Thymus (tissue), 11 donors: ENCODE measurements at regions not wholly inside any gene's neighbourhood (a gene's known extent, or its start where the extent isn't known, plus 50 kb on each side); places are given as distances from the start of the nearest gene placed in this dataset.

ENCODE experiments used
- DNase-seq, 9 donors: peaks; one replicate each; pipeline ENCODE4 v3.0.0-alpha.2; 2013; ENCODE audit warnings: low spot score in 9 of 9, low read depth in 6 of 9, missing footprints in 1 of 9
- H3K27ac ChIP-seq, 2 donors: one replicate each; pipeline ENCODE4 v1.5.1; 2013; ENCODE audit warnings: control low read depth in 1 of 2, low read depth in 1 of 2, low read length in 1 of 2, mild to moderate bottlenecking in 1 of 2, moderate library complexity in 1 of 2
- H3K27me3 ChIP-seq, 2 donors: one replicate each; pipeline ENCODE4 v1.5.1; 2013; ENCODE audit warnings: low read length in 1 of 2; ENCODE audit not compliant: control insufficient read depth in 2 of 2, insufficient read depth in 1 of 2
- H3K36me3 ChIP-seq, 2 donors: one replicate each; pipeline ENCODE4 v1.5.1; 2013; ENCODE audit warnings: low read length in 1 of 2, mild to moderate bottlenecking in 1 of 2, moderate library complexity in 1 of 2; ENCODE audit not compliant: control insufficient read depth in 2 of 2, insufficient read depth in 2 of 2
- H3K4me1 ChIP-seq, 2 donors: one replicate each; pipeline ENCODE4 v1.5.1; 2013; ENCODE audit warnings: low read length in 2 of 2; ENCODE audit not compliant: control insufficient read depth in 2 of 2, insufficient read depth in 2 of 2
- H3K4me3 ChIP-seq, 2 donors: one replicate each; pipeline ENCODE4 v1.5.1; 2013; ENCODE audit warnings: low read length in 2 of 2, control low read depth in 1 of 2, mild to moderate bottlenecking in 1 of 2
- H3K9me3 ChIP-seq, 2 donors: one replicate each; pipeline ENCODE4 v1.5.1; 2013; ENCODE audit warnings: low read length in 1 of 2, mild to moderate bottlenecking in 1 of 2; ENCODE audit not compliant: control insufficient read depth in 2 of 2, insufficient read depth in 1 of 2
- WGBS: extraction: QIAGEN DNeasy Blood & Tissue Kit; methylation state at CpG from one replicate; pipeline ENCODE4 v1.1.7; 2013; 5-methylcytosine and 5-hydroxymethylcytosine counted together
- donor health status: healthy.

GRCh38 chr2:236974752-236975151 is 110.9 kb upstream of the COPS8 start:
- H3K27me3 ChIP-seq = no peaks in the 10 kb centered on the region
- H3K4me1 ChIP-seq = peaks cover 5 to 33% of the 10 kb centered on the region in 2 donors
- H3K9me3 ChIP-seq = no peaks in the 10 kb centered on the region
- no peak for DNase-seq
- H3K4me3 ChIP-seq = no peak overlapping the region
- WGBS = 90% methylated on average over 8 of the region's 8 CpGs
- H3K36me3 ChIP-seq = no peaks in the 10 kb centered on the region
- no peak overlapping the region for H3K27ac ChIP-seq

GRCh38 chr2:236975766-236976165 is 109.9 kb upstream of the COPS8 start:
- no peak overlapping the region for H3K27ac ChIP-seq
- no peak overlapping the region for H3K4me3 ChIP-seq
- no peaks in the 10 kb centered on the region for H3K27me3 ChIP-seq
- 81% methylated on average over 5 of the region's 5 CpGs for WGBS
- H3K9me3 ChIP-seq = no peaks in the 10 kb centered on the region
- no peaks in the 10 kb centered on the region for H3K36me3 ChIP-seq
- no peak for DNase-seq
- peaks cover 0 to 22% of the 10 kb centered on the region in 2 donors for H3K4me1 ChIP-seq

GRCh38 chr2:236976266-236977062 is 109.2 kb upstream of the COPS8 start:
- Histone ChIP-seq H3K4me1 (peaks cover 0 to 16% of the 10 kb centered on the region in 2 donors), H3K9me3 (no peaks in the 10 kb centered on the region), H3K27me3 (no peaks in the 10 kb centered on the region), H3K4me3 (no peak overlapping the region), H3K27ac (no peak overlapping the region), H3K36me3 (no peaks in the 10 kb centered on the region)
- WGBS = 88% methylated on average over 8 of the region's 8 CpGs
- no peak for DNase-seq

GRCh38 chr2:236977063-236977851 is 108.4 kb upstream of the COPS8 start:
- Histone ChIP-seq H3K4me3 (no peak overlapping the region), H3K27ac (no peak overlapping the region)
- DNase-seq = no peak

GRCh38 chr2:236977852-236978398 is 107.8 kb upstream of the COPS8 start:
- no peak overlapping the region for H3K27ac ChIP-seq
- H3K27me3 ChIP-seq = no peaks in the 10 kb centered on the region
- H3K9me3 ChIP-seq = no peaks in the 10 kb centered on the region
- no peak overlapping the region for H3K4me3 ChIP-seq
- 91% methylated on average over 7 of the region's 7 CpGs for WGBS
- DNase-seq = no peak
- peaks cover 0 to 4% of the 10 kb centered on the region in 2 donors for H3K4me1 ChIP-seq
- no peaks in the 10 kb centered on the region for H3K36me3 ChIP-seq

More at GRCh38 chr2:236977063-236977851, 108.4 kb upstream of the COPS8 start:
- Histone ChIP-seq H3K36me3 (no peaks in the 10 kb centered on the region), H3K4me1 (peaks cover 0 to 8% of the 10 kb centered on the region in 2 donors), H3K27me3 (no peaks in the 10 kb centered on the region), H3K9me3 (no peaks in the 10 kb centered on the region)
- WGBS = 92% methylated on average over 11 of the region's 11 CpGs

GRCh38 chr2:236979664-236980063 is 106.0 kb upstream of the COPS8 start:
- no peaks in the 10 kb centered on the region for H3K9me3 ChIP-seq
- H3K27me3 ChIP-seq = no peaks in the 10 kb centered on the region
- H3K36me3 ChIP-seq = no peaks in the 10 kb centered on the region
- H3K4me1 ChIP-seq = no peaks in the 10 kb centered on the region
- 97% methylated on average over 3 of the region's 3 CpGs for WGBS
- DNase-seq = no peak
- H3K27ac ChIP-seq = no peak overlapping the region
- no peak overlapping the region for H3K4me3 ChIP-seq

- Histone ChIP-seq H3K27me3 (no peaks in the 10 kb centered on the region), H3K4me3 (no peak overlapping the region), H3K36me3 (no peaks in the 10 kb centered on the region), H3K27ac (no peak overlapping the region), H3K9me3 (no peaks in the 10 kb centered on the region), H3K4me1 (no peaks in the 10 kb centered on the region)
- DNase-seq = no peak
- WGBS = 96% methylated on average over 3 of the region's 3 CpGs
These were observed 104.7 kb upstream of the COPS8 start for GRCh38 chr2:236980961-236981360.

GRCh38 chr2:236981701-236982485 is 103.8 kb upstream of the COPS8 start:
- Histone ChIP-seq H3K9me3 (no peaks in the 10 kb centered on the region), H3K4me3 (no peak overlapping the region), H3K27me3 (no peaks in the 10 kb centered on the region), H3K36me3 (no peaks in the 10 kb centered on the region), H3K27ac (no peak overlapping the region), H3K4me1 (no peaks in the 10 kb centered on the region)
- 98% methylated on average over 4 of the region's 4 CpGs for WGBS
- no peak for DNase-seq
